Subcutaneous abdominal adipose tissue (tissue), 5 donors: ENCODE measurements at regions not wholly inside any gene's neighbourhood (a gene's known extent, or its start where the extent isn't known, plus 50 kb on each side); places are given as distances from the start of the nearest gene placed in this dataset.
"Not testable (repeated sequence)": the region's sequence is repeated elsewhere in the genome, so short reads cannot be mapped to it uniquely, and the experiment has no call there.

Source experiments
- H3K27ac ChIP-seq: one replicate; pipeline ENCODE4 v1.7.0; 2013; ENCODE audit warnings: low read depth, mild to moderate bottlenecking, inconsistent platforms, low read length, moderate library complexity
- H3K27me3 ChIP-seq, 5 donors: one replicate each; pipeline ENCODE4 v1.7.0; 2013; ENCODE audit warnings: low read length in 5 of 5, inconsistent platforms in 1 of 5; ENCODE audit not compliant: control insufficient read depth in 5 of 5, insufficient read depth in 4 of 5
- H3K36me3 ChIP-seq, 5 donors: one replicate each; pipeline ENCODE4 v1.7.0; 2013; ENCODE audit warnings: low read length in 5 of 5; ENCODE audit not compliant: control insufficient read depth in 5 of 5, insufficient read depth in 5 of 5
- H3K4me1 ChIP-seq, 5 donors: one replicate each; pipeline ENCODE4 v1.7.0; 2013; ENCODE audit warnings: low read length in 5 of 5, mild to moderate bottlenecking in 3 of 5, moderate library complexity in 1 of 5; ENCODE audit not compliant: control insufficient read depth in 5 of 5, insufficient read depth in 5 of 5
- H3K4me3 ChIP-seq, 5 donors: one replicate each; pipeline ENCODE4 v1.7.0; 2013; ENCODE audit warnings: low read length in 5 of 5, low read depth in 1 of 5
- H3K9ac ChIP-seq, 5 donors: one replicate each; pipeline ENCODE4 v1.7.0; 2013; ENCODE audit warnings: low read length in 5 of 5, mild to moderate bottlenecking in 4 of 5, moderate library complexity in 3 of 5
- H3K9me3 ChIP-seq, 5 donors: one replicate each; pipeline ENCODE4 v1.7.0; 2013; ENCODE audit warnings: low read length in 5 of 5; ENCODE audit not compliant: control insufficient read depth in 5 of 5
- donor health status: healthy.
- donor health status: healthy.
- donor health status: healthy.
- donor health status: healthy.
- donor health status: healthy.

DNA sequence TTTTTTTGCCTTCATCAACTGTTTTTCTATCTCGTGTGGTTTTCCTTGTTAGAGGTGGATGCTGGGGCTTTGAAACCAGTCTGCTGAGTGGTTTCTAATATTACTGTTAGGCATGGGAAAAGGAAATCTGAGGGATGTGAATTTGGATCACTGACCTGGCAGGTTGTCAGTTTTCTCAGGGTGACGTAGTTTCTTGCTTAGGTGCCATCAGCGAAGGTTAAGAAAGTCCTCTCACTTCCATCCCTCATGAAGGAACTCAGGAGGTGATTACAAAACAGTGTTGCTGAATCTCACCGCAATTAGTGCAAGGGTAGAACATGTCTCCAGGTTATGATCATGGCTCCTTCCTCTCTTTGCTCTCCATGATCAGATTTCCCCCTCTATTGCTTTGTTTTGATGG lies 135.9 kb downstream of the SOX4 start:
- no peaks in the 10 kb centered on the region for H3K36me3 ChIP-seq

DNA sequence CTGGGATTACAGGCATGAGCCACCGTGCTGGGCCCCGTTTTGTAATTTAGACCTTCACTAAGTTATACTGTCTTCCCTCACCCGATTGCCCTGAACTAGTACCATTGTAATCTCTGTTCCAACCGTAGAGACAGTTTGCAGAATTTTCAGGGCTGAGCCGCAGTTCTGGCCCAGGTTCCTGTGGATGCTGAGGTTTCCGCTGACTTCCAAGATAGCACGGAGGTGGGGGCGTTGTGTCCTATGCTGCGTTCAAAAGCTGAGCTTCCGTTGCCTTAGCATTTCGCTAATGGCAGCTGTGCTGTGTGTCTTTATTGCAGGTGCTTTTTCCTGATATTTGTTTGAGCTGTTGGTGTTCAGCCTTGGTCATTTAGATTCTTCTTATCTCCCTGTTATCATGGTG lies 137.0 kb downstream of the SOX4 start:
- Histone ChIP-seq H3K27me3 (no peaks in the 10 kb centered on the region), H3K4me1 (no peaks in the 10 kb centered on the region), H3K4me3 (no peak overlapping the region), H3K27ac (no peak overlapping the region), H3K36me3 (no peaks in the 10 kb centered on the region), H3K9ac (no peak overlapping the region), H3K9me3 (no peaks in the 10 kb centered on the region)

More for the DNA sequence above, 135.9 kb downstream of the SOX4 start:
- no peak overlapping the region for H3K9ac ChIP-seq
- no peaks in the 10 kb centered on the region for H3K27me3 ChIP-seq
- no peak overlapping the region for H3K27ac ChIP-seq
- no peak overlapping the region for H3K4me3 ChIP-seq
- H3K4me1 ChIP-seq: no peaks in the 10 kb centered on the region
- no peaks in the 10 kb centered on the region for H3K9me3 ChIP-seq

DNA sequence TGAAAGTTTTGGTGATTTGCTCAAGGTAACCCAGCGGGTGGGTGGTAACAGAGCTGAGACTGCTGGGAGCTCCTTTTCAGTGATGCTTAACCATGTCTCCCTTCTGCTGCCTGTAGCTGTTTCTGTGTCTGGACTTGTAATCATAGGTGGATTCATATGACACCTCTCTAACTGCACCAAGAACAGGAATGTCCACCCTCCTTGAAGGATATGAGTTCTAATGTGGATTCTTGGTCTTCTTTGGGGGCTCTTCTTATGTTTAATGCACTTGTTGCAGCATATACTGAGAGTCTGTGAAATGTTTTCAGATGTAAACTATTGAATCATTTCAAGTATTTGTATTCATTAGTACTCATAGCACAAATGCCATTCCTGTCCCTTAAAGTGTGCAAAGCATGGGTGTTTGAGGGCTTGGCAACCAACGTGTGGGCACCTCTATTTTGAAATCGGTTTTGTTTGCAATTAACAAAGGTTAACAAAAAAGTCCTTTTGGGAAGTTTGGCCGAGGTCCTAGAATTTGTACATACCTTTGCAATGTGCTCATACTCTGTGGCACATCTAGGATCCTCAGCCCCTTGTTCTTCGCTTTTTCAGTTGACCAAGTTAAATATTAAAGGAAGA lies 138.0 kb downstream of the SOX4 start:
- Histone ChIP-seq H3K4me1 (no peaks in the 10 kb centered on the region), H3K9ac (no peak overlapping the region), H3K9me3 (no peaks in the 10 kb centered on the region), H3K27ac (no peak overlapping the region), H3K27me3 (no peaks in the 10 kb centered on the region), H3K36me3 (no peaks in the 10 kb centered on the region), H3K4me3 (no peak overlapping the region)

DNA sequence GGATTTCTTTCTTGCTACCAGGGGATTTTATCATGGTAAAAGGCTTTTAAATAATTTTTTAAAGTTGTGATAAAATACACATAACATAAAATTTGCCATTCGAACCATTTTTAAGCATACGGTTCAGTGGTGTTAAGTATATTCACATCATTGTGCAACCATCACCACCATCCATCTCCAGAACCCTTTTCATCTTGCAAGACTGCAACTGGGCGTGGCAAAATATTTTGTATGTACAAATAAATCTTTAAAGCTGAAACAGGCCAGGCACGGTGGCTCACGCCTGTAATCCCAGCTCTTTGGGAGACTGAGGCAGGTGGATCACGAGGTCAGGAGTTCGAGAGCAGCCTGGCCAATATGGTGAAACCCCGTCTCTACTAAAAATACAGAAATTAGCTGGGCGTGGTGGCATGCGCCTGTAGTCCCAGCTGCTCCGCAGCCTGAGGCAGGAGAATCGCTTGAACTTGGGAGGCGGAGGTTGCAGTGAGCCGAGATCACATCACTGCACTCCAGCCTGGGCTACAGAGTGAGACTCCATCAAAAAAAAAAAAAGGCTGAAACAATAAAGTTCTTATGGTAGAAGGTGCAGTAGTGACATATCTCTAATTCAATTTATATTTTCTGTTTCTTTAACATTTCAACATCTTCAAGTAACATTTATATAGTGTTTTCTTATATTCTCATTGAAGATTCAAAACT lies 138.6 kb downstream of the SOX4 start:
- not testable (repeated sequence) for H3K4me1 ChIP-seq, H3K4me3 ChIP-seq, H3K27me3 ChIP-seq, H3K36me3 ChIP-seq, H3K27ac ChIP-seq, H3K9ac ChIP-seq, H3K9me3 ChIP-seq

DNA sequence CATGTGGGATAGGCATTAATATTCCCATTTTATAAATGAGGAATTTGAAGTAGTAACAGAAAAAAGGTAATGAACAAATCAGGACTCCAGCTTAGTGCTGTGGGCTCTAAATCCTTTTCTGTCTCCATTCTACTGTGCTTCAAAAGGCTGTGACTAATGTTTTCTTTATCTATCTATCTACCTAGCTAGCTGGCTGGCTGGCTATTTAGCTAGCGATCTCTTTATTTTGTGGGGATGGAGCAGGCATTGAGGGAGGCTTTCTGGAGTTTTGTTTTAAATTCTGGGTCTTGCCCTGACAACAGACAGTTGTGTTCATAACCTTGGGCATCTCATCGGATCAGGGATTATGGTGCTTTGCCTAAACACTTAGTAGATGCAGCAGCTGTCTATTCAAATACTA lies 139.2 kb downstream of the SOX4 start:
- no peak overlapping the region for H3K27ac ChIP-seq

DNA sequence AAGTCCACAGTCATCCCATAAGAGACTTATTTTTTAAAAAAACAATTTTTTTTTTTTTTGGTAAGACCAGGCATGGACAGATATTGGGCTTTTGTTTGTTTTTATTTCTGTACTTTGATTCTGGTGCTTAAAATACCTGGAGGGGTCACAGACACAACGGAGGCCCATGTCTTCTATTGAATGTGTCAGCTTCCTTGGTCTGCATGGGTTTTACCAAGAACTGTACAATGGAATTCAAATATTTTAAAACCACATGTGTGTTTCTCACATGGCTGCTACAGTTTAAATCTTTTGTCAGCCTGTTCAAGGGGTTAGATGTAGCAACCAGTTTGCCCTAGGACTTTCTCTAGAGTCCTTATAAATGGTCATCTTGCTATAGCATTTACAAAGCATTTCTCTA lies 139.8 kb downstream of the SOX4 start:
- H3K4me1 ChIP-seq: no peaks in the 10 kb centered on the region
- no peaks in the 10 kb centered on the region for H3K27me3 ChIP-seq
- H3K36me3 ChIP-seq: no peaks in the 10 kb centered on the region
- H3K4me3 ChIP-seq: no peak overlapping the region
- H3K9ac ChIP-seq: no peak overlapping the region
- H3K27ac ChIP-seq: no peak overlapping the region
- H3K9me3 ChIP-seq: no peaks in the 10 kb centered on the region

More for the DNA sequence above, 139.2 kb downstream of the SOX4 start:
- H3K27me3 ChIP-seq: no peaks in the 10 kb centered on the region
- H3K9ac ChIP-seq: no peak overlapping the region
- H3K9me3 ChIP-seq: no peaks in the 10 kb centered on the region
- no peaks in the 10 kb centered on the region for H3K4me1 ChIP-seq
- H3K36me3 ChIP-seq: no peaks in the 10 kb centered on the region
- no peak overlapping the region for H3K4me3 ChIP-seq

DNA sequence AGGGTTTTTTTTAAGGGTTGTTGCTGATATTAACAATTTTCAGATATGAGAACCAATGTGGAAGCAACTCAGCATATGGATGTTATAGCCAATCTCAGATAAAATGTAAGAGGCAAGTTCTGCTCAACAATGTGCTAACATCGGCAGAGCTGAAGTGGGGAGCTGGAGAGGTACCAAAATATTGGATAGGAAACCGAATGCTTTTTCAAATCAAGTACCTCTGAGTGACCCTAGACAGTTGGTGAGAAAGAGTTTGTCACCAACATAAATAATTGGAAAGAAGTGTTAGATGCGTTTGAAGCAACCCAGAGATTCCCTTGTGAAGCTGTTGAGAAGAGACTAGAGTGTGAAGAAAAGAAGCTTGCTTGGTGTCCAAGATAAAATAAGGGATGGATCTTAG lies 140.7 kb downstream of the SOX4 start:
- Histone ChIP-seq H3K9me3 (no peaks in the 10 kb centered on the region), H3K9ac (no peak overlapping the region), H3K27me3 (no peaks in the 10 kb centered on the region), H3K4me1 (no peaks in the 10 kb centered on the region), H3K4me3 (no peak overlapping the region), H3K36me3 (no peaks in the 10 kb centered on the region), H3K27ac (no peak overlapping the region)

DNA sequence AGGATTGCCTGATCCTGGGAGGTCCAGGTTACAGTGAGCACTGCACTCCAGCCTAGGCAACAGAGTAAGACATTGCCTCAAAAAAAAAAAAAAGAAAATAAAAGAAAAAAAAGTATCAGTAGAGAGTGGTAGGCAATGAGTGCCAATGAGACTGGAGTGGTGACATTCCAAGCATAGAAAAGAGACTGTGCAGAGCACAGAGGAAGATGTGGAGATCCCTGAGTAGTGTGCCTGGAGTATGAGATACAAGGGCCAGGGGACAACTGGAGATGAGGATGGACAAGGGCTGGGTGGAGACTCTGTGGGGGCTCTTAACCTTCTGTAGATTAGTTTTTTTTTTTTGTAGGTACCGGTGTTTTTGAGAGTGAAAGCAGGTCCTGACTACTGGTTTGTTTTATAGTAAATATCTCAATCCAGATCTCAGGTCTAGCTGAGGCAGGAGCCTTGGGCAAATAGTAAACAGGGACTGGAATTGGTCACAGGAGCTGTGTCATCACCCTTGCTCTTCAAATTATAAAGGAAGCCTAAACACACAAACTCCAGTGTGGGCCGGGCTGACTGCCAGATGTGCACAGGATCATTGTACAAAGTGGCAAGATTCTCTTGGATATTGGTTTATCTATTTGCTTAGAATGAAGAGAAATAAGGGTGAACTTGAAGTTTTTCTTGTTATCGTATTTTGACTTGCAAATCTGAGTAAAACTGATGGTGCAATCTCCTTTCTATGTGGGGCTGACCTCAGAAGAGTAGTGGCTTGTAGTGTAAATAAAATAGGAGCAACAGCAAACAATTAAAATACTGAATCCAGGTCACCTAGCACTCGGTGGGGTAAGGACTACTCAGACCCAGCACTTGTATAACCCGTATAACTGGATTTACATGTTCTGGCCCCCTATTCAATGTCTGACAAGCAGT lies 144.9 kb downstream of the SOX4 start:
- Histone ChIP-seq H3K36me3 (no peaks in the 10 kb centered on the region), H3K9ac (no peak overlapping the region), H3K9me3 (no peaks in the 10 kb centered on the region), H3K27ac (no peak overlapping the region), H3K4me1 (peaks cover 0 to 15% (median 0%) of the 10 kb centered on the region in 5 donors), H3K27me3 (no peaks in the 10 kb centered on the region), H3K4me3 (no peak overlapping the region)

DNA sequence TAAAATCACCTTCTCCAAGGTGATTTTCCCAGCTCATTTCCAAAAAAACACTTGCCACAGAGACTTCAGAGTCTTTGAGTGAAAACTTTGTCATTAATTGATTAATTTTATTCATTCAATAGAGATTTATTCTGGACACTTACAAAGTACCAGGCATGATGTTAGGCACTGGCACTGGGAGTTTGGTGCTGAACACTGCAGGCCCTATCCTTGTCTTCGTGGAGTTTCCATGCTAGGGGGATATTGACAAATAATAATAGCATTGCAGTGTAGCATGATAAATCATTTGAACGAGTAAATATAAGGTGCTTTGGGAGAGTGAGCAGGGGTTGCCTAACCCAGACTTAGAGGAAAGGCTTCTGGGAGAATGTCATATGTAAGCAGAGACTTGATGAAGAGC lies 145.7 kb downstream of the SOX4 start:
- no peak overlapping the region for H3K27ac ChIP-seq
- no peaks in the 10 kb centered on the region for H3K27me3 ChIP-seq
- H3K4me3 ChIP-seq: no peak overlapping the region
- no peak overlapping the region for H3K9ac ChIP-seq
- peaks cover 0 to 15% (median 0%) of the 10 kb centered on the region in 5 donors for H3K4me1 ChIP-seq
- no peaks in the 10 kb centered on the region for H3K36me3 ChIP-seq
- no peaks in the 10 kb centered on the region for H3K9me3 ChIP-seq

DNA sequence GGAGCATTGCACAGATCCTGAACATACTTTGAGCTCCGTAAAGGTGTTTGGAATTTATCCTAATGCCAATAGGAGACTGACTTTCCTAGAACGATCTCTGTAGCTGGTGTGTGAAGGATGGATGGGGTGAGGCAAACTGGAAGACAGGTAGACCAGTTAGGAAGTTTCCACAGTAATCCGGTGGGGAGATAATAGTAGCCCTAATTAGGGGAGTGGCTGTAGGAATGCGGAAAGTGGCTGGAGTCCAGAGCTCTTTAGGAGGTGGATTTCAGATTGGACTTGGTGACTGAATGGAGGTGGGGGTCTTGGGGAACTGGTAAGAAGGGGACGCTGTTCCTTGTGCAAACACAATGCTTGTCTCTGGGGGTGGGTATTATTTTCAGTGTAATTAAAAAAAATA lies 146.3 kb downstream of the SOX4 start:
- Histone ChIP-seq H3K9me3 (no peaks in the 10 kb centered on the region), H3K27ac (no peak overlapping the region), H3K4me3 (no peak overlapping the region), H3K9ac (no peak overlapping the region), H3K27me3 (no peaks in the 10 kb centered on the region), H3K4me1 (peaks cover 0 to 15% (median 0%) of the 10 kb centered on the region in 5 donors), H3K36me3 (no peaks in the 10 kb centered on the region)
